Neural cell (in vitro differentiated cells): ENCODE measurements at regions not wholly inside any gene's neighbourhood (a gene's known extent, or its start where the extent isn't known, plus 50 kb on each side); places are given as distances from the start of the nearest gene placed in this dataset.

Experiments
- H2AFZ ChIP-seq: fragments of 200-600, 300-800 bp; sonication (generic), shearing (Covaris generic); 2 replicates; pipeline ENCODE4 v1.6.0; 2014; ENCODE audit warnings: low read depth, mild to moderate bottlenecking, antibody characterized with exemption, low read length, moderate library complexity
- H3F3A ChIP-seq: fragments of 200-600 bp; shearing (Covaris generic); 2 replicates; pipeline ENCODE4 v1.6.1; 2016; ENCODE audit warnings: mild to moderate bottlenecking, moderate library complexity, mixed read lengths, antibody characterized with exemption, low read length; ENCODE audit not compliant: insufficient read depth, poor library complexity, severe bottlenecking
- H3K27ac ChIP-seq: fragments of 200-600, 300-800 bp; sonication (generic), shearing (Covaris generic); 2 replicates; pipeline ENCODE4 v1.5.1; 2014; ENCODE audit warnings: mild to moderate bottlenecking, low read length, moderate library complexity
- H3K27me3 ChIP-seq: fragments of 300-800, 200-600 bp; sonication (generic), shearing (Covaris generic); 2 replicates; pipeline ENCODE4 v1.6.0; 2014; ENCODE audit warnings: mild to moderate bottlenecking, low read depth, low read length, moderate library complexity; ENCODE audit not compliant: insufficient read depth
- H3K36me3 ChIP-seq: fragments of 300-800, 200-600 bp; sonication (generic), shearing (Covaris generic); 2 replicates; pipeline ENCODE4 v1.5.1; 2014; ENCODE audit warnings: mild to moderate bottlenecking, antibody characterized with exemption, low read length, moderate library complexity; ENCODE audit not compliant: insufficient read depth
- H3K4me2 ChIP-seq: fragments of 300-800, 200-600 bp; sonication (generic), shearing (Covaris generic); 2 replicates; pipeline ENCODE4 v1.6.0; 2014; ENCODE audit warnings: mild to moderate bottlenecking, low read length
- H3K4me3 ChIP-seq: fragments of 300-800, 200-600 bp; sonication (generic), shearing (Covaris generic); 2 replicates; pipeline ENCODE4 v1.5.1; 2014; ENCODE audit warnings: mild to moderate bottlenecking, low read length, moderate library complexity
- H3K79me2 ChIP-seq: fragments of 200-600 bp; shearing (Covaris generic); replicated peaks from 2 replicates; pipeline ENCODE4 v1.6.0; 2014; ENCODE audit warnings: mild to moderate bottlenecking, low read length, moderate library complexity; ENCODE audit not compliant: insufficient read depth
- H3K9ac ChIP-seq: fragments of 300-800, 200-600 bp; sonication (generic), shearing (Covaris generic); 2 replicates; pipeline ENCODE4 v1.6.1; 2016; ENCODE audit warnings: mild to moderate bottlenecking, low read length, mixed read lengths
- H3K9me2 ChIP-seq: fragments of 200-600 bp; shearing (Covaris generic); 2 replicates; pipeline ENCODE4 v1.6.1; 2016; ENCODE audit warnings: mild to moderate bottlenecking, low read length, mixed read lengths; ENCODE audit not compliant: insufficient read depth
- H3K9me3 ChIP-seq: fragments of 200-600, 300-800 bp; sonication (generic), shearing (Covaris generic); 2 replicates; pipeline ENCODE4 v1.6.1; 2016; ENCODE audit warnings: mild to moderate bottlenecking, mixed run types, low read length, moderate library complexity, mixed read lengths
- H4K20me1 ChIP-seq: fragments of 200-600 bp; shearing (Covaris generic); 2 replicates; pipeline ENCODE4 v1.6.1; 2016; ENCODE audit warnings: mild to moderate bottlenecking, mixed run types; ENCODE audit not compliant: insufficient read depth
- CTCF ChIP-seq: fragments of 450-650 bp; IDR thresholded peaks from 2 replicates; pipeline ENCODE4 v1.5.1; 2014; ENCODE audit warnings: antibody characterized with exemption, mild to moderate bottlenecking, moderate library complexity; ENCODE audit not compliant: poor library complexity, severe bottlenecking
- EP300 ChIP-seq: fragments of 450-650 bp; conservative IDR thresholded peaks from 2 replicates; pipeline ENCODE4 v1.6.1; 2014; ENCODE audit warnings: antibody characterized with exemption, mild to moderate bottlenecking, moderate library complexity; ENCODE audit not compliant: poor library complexity, severe bottlenecking
- EZH2 ChIP-seq: fragments of 200-600, 300-800 bp; shearing (Covaris generic), sonication (generic); IDR thresholded peaks from 2 replicates; pipeline ENCODE4 v1.6.1; 2014; ENCODE audit warnings: antibody characterized with exemption, low read length, borderline replicate concordance, mild to moderate bottlenecking; ENCODE audit not compliant: insufficient read depth, poor library complexity, severe bottlenecking
- MXI1 ChIP-seq: fragments of 450-650 bp; conservative IDR thresholded peaks from 2 replicates; pipeline ENCODE4 v1.6.1; 2014; ENCODE audit warnings: antibody characterized with exemption, mild to moderate bottlenecking; ENCODE audit not compliant: poor library complexity, severe bottlenecking
- POLR2AphosphoS5 ChIP-seq: IDR thresholded peaks from 2 replicates; pipeline ENCODE4 v1.6.1; 2012
- RAD21 ChIP-seq: fragments of 450-650 bp; conservative IDR thresholded peaks from 2 replicates; pipeline ENCODE4 v1.6.1; 2014; ENCODE audit warnings: antibody characterized with exemption, mild to moderate bottlenecking, moderate library complexity
- REST ChIP-seq: IDR thresholded peaks from 2 replicates; pipeline ENCODE4 v1.6.1; 2012; ENCODE audit warnings: borderline replicate concordance
- SMC3 ChIP-seq: fragments of 450-650 bp; conservative IDR thresholded peaks from 2 replicates; pipeline ENCODE4 v1.6.1; 2014; ENCODE audit warnings: antibody characterized with exemption, mild to moderate bottlenecking, moderate library complexity; ENCODE audit not compliant: poor library complexity
- TAF1 ChIP-seq: IDR thresholded peaks from 2 replicates; pipeline ENCODE4 v1.6.1; 2012; ENCODE audit warnings: low read depth

GRCh38 chr4:61086979-61087378, 113.1 kb upstream of the ADGRL3 start:
- Histone ChIP-seq H3K9me2 (no peaks in the 10 kb centered on the region), H3K27me3 (no peaks in the 10 kb centered on the region), H3K9me3 (no peaks in the 10 kb centered on the region), H3K79me2 (no peaks in the 10 kb centered on the region), H3K9ac (no peak overlapping the region), H3K27ac (no peak overlapping the region), H3K4me3 (no peak overlapping the region), H3K36me3 (no peaks in the 10 kb centered on the region), H3F3A (no peaks in the 10 kb centered on the region), H4K20me1 (no peaks in the 10 kb centered on the region), H3K4me2 (no peak overlapping the region), H2AFZ (no peak overlapping the region)
- TF ChIP-seq CTCF = no peak
- no peak for TF ChIP-seq EZH2
- TF ChIP-seq POLR2AphosphoS5 = no peak
- TF ChIP-seq REST = no peak
- no peak for TF ChIP-seq TAF1
- TF ChIP-seq EP300 = no peak
- TF ChIP-seq RAD21 = no peak
- no peak for TF ChIP-seq MXI1
- TF ChIP-seq SMC3 = no peak

GRCh38 chr4:61094854-61095598, 105.1 kb upstream of the ADGRL3 start:
- Histone ChIP-seq H4K20me1 (no peaks in the 10 kb centered on the region), H3F3A (no peaks in the 10 kb centered on the region), H2AFZ (no peak overlapping the region), H3K4me3 (no peak overlapping the region), H3K9me2 (no peaks in the 10 kb centered on the region), H3K9me3 (no peaks in the 10 kb centered on the region), H3K36me3 (no peaks in the 10 kb centered on the region), H3K4me2 (no peak overlapping the region), H3K79me2 (no peaks in the 10 kb centered on the region), H3K9ac (no peak overlapping the region), H3K27me3 (no peaks in the 10 kb centered on the region), H3K27ac (no peak overlapping the region)
- TF ChIP-seq EP300 (no peak), SMC3 (no peak), RAD21 (no peak), REST (no peak), EZH2 (no peak), TAF1 (no peak), MXI1 (no peak), CTCF (no peak)
